CD4-positive, alpha-beta T cell treated with Interleukin-17A for 4 hours (primary cell): ENCODE measurements at regions not wholly inside any gene's neighbourhood (a gene's known extent, or its start where the extent isn't known, plus 50 kb on each side); places are given as distances from the start of the nearest gene placed in this dataset.
"Not testable (repeated sequence)": the region's sequence is repeated elsewhere in the genome, so short reads cannot be mapped to it uniquely, and the experiment has no call there.

Source experiments
- DNase-seq: peaks from one replicate; pipeline ENCODE4 v3.0.0-alpha.2; 2020; ENCODE audit warnings: mixed read lengths

DNA sequence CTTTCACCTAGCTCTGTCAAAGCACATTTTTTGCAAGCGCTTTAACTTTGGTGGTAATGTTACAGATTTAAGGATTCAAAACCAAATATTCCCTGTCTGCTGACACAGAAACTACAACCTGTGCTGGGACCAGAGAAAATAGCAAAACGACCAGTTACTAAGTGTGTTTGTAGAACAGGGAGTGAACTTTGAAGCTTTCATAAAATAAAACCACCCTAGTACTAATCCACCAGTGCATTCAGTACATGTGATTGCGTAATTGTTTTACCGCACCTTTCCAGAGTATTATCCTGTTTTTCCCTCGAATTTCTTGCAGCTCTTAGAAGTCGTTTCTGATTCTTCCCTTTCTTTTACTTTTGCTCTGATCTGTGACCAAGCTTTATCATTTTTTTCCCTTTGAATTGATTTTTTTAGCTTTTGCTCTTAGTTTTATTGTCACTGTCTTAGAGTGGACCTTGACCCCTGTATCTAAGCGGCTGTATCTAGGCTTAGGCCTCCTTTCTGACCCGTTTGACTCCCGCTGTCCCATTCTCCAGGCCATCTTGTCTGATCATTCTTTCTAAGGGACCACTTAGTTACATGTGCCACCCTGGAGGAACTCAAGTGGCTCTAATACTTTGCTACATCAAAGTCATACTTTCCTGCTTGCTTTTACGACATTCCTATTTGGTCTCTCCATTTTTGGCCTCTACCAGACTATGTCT lies 429.4 kb downstream of the PCNX1 start:
- no peak for DNase-seq

DNA sequence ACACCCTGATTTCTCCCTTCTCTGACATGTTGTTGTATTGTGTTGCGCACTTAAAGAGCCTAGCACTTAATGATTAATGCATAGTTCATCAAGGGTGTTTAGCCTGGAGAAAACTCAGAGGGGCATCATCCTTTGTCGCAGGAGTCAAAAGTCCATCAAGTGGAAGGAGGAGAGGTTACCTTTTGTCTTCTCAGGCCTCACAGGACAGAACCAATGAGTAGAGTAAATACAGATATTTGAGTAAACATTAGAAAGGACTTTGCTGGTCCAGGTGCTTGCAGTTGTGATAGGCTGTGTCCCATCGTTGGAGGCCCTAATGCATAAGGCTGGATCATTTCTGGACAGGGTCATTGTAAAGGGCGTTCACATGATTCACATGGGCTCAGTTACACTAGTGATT lies 430.9 kb downstream of the PCNX1 start:
- DNase-seq: no peak

DNA sequence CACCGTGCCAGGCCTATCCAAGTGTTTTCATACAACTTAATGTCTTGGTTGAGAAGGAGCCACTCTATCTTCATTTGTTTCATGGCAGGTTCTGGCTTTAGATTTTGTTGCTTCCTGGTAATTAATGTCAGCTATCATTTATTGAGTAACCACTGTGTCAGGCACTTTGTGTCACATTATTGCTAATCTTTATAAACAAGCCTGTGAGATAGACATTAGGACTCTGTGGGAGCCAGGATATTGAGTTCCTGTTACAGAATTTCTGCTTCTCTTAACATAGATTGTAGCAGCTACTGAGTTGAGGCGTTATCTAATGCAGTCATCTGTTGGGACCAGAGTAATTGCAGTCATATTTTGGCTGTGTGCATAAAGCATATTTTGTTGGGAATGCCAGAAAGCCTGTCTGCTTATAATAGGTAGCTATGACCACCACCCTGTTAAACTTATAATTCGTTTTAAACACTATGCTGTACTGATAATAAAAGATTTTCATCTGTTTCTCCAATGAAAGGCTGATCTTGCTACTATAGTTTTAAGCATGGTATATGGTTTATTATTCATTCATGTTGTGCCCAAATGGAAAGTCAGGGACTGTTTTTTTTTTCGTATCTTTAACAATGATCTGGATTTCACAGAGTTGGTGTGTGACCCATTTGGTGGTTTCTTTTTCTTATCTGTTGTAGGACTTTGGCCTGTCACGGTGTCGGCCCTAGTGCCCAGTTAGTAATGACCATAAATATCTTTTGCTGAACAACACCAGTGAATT lies 432.6 kb downstream of the PCNX1 start:
- no peak for DNase-seq

DNA sequence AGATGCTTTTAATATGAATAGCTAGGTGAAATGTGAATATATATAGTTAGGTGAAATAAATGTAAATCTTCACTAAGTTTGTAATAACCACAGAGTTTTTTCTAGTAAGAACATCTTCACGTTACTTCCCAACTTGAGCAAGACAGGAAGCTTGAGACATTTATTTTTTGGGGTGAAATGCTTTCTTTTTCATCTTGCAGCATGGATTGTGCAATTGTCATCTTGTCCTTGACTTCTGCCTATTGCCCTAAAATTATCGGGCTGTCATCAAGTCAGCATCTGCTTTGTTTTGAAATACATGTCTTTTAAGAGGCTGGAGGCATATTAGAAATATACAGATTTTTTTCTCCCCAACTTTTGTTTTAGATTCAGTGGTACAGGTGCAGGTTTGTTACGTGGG lies 433.9 kb downstream of the PCNX1 start:
- no peak for DNase-seq

DNA sequence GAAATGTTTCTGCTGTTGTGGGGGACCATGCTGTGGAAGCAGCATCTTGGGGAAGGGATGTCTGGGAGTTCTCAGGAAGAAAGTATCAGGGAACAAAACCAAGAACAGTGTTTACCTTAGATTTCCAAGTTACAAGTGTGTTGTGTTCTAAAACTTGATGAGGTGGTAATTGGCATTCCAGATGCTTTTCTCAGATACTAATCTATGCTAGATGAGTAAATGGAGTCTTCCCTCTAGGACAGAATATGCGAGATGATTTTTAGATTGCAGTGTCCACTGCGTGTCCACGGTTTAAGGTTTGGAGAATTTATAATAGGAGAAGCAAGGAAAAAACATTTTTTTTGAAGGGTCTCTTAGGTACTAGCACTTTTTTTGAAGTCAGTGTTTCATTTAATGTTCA lies 436.5 kb downstream of the PCNX1 start:
- no peak for DNase-seq

DNA sequence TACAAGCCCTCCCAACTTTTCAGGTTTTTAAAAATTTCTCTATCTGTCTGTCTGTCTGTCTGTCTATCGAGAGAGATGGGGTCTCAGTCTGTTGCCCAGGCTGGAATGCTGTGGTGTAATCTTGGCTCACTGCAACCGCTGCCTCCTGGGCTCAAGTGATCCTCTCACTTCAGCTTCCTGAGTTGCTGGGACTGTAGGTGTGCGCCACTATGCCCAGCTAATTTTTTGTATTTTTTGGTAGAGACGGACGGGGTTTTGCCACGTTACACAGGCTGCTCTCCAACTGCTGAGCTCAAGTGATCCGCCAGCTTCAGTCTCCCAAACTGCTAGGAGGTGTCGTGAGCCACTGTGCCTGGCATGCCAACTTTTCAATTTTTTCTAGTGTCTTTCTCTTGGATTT lies 437.2 kb downstream of the PCNX1 start:
- DNase-seq: no peak

DNA sequence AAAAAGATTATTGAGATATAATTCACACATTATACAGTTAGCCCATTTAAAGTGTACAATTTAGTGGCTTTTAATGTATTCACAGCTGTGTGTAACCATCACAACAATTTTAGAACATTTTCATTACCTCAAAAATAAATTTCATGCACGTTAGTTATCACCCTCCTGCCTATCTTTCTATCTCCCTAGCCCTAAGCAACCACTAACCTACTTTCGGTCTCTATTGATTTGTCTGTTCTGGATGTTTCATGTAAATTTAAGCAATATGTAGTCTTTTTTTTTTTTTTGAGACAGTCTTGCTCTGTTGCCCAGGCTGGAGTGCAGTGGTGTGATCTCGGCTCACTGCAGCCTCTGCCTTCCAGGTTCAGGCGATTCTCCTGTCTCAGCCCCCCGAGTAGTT lies 439.4 kb downstream of the PCNX1 start:
- no peak for DNase-seq

DNA sequence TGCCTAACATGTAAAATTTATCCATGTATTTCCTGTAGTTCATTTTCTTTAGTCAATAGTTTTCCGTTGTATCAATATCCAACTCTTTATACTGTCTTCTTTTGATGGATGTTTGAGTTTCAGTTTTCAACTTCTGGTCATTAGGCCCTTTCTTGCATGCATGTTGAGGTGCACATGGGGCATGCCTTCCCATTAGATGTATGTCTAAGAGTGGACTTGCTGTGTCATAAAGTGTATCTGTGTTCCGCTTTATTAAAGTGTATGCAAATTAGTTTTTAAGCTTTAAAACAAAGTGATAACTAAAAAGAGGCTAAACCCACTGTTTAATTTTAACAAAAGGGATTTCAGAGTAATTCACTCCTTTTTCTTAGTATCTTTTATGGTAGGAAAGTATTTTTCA lies 441.1 kb downstream of the PCNX1 start:
- DNase-seq: no peak

DNA sequence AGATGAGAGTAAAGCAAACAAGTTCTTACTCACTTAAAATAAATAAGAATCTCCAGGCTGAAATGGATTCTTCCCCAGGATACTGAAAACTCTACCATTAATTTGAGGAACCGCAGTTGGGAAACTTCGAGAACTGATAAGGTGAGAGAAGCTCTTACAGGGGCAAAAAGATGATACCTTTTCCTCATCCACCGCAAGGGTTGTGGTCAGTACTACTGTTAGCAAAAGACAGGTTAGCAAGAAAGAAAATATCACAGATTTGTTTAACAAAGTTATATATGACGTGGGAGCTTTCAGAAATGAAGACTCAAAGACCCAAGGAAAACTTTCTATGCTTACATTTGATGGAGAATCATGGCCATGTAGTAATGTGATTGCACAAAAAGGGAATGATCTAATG lies 441.6 kb downstream of the PCNX1 start:
- DNase-seq: no peak

DNA sequence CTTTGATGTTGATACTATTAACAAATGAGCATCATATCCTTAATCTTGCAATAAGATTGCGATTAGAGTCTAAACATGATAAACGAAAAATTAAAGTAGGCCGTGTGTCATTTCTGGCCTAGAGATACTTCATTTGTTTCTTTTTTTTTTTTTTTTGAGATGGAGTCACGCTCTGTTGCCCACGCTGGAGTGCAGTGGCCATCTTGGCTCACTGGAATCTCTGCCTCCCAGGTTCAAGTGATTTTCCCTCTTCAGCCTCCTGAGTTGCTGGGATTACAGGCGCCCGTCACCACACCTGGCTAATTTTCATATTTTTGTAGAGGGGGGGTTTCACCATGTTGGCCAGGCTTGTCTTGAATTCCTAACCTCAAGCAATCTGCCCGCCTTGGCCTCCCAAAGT lies 446.9 kb downstream of the PCNX1 start:
- no peak for DNase-seq

DNA sequence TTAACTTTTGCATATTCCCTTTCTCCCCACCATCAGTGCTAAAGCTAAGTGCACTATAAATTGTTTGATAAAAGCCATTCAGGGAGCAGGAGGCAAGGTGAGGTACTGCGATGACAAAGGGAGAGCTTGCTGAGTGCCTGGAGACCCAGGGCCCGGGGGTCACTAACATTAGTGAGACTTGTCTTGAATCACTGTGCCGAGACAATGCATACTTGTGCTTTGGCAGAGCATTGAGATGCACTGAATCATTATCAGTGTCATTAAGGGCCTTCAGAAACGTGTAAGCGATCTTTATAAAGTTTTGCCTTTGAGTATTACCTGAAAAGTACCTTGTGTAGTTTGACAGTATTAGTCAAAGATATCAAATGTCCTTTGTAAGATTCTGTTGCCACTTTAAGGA lies 447.5 kb downstream of the PCNX1 start:
- DNase-seq: no peak

DNA sequence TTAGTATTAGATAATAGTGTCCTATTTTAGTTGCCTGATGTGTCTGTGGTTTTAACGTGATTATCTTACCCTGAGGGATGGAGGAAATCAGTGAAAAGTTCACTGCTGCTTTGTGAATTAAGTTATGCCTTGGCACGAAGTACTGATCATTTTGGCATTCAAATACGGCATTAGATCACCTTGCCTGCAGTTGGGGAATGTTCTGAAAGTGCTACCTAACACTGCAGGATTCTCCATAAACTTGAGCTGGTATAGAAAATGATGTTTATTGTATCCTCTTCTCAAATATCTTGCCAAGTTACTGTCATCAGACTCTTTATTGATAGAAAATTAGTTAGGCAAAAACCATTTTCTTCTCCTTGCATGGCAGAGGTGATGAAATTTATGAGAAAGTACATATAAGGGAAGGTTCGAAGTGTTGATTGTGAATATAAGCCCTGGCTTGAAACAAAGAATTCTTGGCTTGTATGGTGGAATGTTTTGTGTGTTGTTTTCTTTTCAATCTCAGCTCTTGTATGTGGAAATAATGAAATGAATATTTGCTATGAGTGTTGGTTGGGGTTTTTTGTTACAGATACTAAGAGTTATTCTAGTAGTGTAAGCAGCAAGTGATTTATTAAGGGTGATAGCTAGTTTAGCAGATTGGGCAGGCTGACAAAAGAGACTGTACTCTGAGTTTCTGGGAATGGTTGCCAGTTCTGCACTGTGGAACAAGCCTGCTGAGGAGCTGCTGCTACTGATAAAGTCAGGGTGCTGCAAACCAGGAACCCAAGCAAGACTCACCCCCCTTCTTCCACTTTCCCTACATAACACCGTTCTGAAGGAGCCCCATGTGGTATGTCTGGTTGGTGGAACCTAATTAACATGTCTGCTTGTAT lies 448.3 kb downstream of the PCNX1 start:
- DNase-seq: no peak

DNA sequence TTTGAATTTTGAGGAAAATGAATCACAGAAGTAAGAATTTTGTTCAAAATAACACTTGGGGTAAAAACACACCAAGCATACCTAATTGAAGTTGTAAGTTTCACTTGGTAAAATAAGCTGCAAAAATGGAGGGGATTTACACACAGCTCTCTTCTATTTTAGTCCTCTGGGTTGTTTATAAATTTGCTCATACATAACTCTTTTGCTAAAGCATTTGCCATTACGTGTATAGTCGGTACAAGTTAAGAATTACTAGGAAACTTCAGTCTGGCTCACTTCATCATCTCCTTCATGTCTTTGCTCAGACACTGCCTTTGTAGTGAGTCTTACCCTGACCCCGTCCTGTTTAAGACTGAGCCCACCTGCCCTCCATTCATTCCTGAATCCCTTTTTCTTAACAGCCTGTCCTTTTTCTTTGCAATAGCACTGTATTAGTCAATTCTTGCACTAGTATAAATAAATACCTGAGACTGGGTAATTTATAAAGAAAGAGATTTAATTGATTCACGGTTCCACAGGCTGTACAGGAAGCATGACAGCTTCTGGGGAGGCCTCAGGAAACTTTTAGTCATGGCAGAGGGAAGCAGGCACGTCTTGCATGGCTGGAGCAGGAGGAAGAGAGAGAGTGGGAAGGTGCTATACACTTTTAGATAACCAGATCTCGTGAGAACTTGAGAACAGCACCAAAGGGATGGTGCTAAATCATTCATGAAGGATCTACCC lies 451.1 kb downstream of the PCNX1 start:
- DNase-seq: no peak

DNA sequence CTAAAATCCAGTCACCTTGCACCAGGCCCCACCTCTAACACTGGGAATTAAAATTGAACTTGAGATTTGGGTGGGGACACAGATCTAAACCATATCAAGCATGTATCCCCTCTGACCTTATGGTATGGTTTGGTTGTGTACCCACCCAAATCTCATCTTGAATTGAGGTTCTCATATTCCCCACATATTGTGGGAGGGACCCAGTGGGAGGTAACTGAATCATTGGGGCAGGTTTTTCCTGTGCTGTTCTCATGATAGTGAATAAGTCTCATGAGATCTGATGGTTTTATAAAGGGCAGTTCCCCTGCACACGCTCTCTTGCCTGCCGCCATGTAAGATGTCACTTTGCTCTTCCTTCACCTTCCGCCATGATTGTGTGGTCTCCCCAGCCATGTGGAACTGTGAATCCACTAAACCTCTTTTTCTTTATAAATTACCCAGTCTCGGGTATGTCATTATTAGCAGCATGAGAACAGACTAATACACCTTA lies 451.7 kb downstream of the PCNX1 start:
- not testable (repeated sequence) for DNase-seq

DNA sequence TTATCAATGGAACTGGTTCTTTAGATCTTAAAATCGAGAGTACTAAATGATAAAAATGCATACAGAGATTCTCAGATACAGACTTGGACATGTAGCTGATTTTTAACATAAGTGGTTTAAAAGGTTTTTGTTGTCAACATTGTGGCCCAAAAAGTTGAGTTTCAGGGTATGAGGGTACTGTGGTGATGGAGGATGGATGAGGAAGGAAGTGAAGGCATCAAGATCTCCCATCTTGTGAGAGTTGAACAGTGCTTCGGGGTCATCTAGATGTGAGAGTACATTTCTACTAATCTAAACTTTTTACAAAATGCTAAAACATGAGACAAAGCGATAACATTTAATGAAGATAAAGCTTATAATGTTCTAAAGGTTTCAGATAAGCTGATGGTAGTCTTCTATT lies 452.6 kb downstream of the PCNX1 start:
- DNase-seq: no peak

DNA sequence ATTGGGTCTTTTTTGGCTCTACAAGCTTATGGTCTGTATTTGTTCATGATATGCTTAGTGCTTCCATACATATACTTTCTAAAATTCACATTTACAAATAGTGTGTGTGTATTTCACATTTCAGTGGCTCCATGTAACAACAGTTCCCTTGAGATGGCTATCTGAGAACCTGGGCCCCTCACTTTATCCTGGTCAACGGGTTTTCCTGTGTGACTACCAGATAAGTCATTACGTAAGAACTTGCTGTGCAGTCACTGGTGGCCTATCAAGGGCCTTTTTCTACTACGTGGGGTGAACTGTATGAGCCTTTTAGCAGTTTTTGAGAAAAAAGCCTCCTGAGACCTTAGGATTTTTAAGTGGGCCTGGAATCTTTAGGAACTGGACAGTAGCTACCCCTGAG lies 454.1 kb downstream of the PCNX1 start:
- no peak for DNase-seq

DNA sequence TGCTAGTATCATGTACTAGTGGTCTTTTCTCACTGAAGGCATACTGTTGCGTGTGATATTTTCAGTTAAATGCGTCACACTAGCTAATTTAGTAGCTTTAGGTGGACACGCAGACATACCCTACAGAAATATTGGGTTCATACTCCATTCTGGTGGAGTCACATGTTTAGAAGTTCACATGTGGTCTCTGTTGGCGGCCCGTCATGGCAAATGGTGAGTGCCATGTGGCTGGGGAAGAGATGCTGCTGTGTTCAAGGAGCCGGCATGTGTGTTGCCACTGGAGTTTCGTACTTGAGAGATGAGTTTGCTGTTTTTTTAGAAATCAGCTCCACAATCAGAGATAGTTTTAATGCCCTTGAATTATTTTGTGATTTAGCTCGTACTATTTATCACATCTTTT lies 454.6 kb downstream of the PCNX1 start:
- DNase-seq: no peak

DNA sequence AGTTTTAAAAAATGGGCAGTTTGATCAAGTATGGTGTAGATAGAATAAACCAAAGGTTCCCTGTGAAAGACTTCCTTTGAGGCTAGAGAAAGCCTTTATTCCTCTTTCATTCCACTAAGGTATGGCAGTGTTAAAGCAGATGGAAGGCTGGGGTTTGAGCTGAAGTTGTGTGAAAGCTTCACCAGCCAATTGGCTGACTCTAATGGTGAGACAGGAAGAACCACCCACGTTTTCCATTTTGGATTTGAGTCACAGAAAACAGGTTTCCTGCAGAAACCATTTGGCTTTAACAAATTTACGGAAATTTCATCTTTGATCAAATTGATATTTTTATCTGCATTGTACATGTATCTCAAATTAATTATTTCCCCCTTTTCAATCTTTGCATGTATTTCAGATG lies 455.0 kb downstream of the PCNX1 start:
- DNase-seq: no peak

DNA sequence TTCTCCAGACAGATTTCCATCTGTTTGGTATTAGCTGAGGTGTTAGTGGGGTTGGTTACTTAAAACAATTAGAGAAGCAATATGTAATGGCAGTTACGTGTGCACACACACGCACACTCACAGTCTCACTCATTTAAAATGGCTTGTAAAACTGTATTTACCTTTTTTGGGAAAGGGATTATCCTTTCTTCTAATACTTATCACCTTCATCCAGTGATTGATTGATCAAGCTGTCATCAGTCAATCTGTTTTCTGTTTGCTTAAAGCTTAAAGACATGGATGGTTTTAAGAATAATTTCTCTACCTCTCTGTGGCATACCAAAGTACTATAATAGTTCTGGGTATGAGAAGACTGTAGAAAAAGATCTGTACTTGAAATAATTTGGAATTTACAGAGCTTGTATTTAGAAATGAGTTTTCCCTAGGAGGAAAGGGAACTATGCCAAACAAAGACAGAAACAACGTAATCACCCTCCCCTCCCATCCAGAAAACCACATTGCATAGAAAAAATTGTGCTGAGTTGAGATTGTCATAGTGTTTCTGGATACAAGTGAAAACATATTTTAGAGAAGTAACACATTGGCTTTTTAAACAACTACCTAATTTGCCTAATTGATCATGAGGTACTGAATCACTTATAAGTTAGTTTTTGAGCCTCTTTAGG lies 455.8 kb downstream of the PCNX1 start:
- no peak for DNase-seq

DNA sequence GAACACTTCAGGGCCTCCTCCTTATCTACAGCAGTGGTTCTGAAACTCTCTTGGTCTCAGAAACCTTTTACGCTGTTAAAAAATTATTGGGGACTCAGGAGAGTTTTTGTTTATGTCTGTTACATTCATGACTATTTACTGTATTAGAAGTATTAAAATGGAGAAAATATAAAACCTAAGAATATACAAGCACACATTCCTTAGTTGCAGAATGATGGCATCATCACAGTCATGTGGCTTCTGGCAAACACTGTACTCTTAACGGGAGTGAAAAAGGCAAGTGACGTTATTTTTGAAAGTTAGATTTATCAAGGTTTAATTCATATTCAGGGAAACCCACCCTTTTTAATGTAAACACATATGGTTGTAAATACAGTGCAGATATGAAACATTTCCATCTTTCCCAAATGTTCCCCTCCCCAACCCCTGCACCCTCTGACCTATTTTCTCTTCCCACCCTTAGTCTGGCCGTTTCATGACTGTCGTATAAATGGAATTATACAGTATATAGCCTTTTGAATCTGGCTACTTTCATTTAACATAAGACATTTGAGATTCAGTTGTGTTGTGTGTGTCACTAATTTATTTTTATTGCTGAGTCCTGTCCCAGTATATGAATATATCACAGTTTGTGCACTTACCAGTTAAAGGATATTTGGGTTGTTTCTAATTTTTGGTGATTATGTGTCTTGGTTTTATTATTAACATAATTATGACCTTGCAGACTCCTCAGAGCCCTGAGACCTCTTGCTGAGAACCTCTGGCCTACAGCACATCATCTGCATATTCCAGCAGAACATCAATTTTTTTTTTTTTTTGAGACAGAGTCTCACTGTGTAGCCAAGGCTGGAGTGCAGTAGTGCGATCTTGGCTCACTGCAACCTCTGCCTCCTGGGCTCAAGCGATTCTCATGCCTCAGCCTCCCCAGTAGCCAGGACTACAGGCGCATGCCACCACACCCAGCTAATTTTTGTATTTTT lies 457.0 kb downstream of the PCNX1 start:
- no peak for DNase-seq

DNA sequence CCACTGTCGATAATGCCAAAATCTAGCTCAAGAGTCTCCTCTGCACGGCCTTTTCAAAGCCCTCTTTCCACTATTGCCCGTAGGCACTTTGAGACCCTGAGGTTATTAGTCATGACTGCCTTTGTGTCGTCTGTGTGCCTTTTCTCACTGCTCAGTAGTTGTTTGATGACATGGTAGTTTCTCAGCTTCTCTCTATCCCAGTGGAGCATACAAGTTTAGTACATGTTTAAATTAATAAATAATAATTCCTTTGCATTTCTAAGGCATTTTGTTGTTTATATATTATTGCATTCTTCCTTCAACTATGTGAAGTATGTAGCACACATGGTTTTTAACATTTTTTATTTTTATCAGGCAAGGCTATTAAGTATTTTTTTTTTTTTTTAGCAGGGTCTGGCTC lies 458.1 kb downstream of the PCNX1 start:
- DNase-seq: no peak
